Mammary epithelial cell (primary cell): ENCODE measurements at regions not wholly inside any gene's neighbourhood (a gene's known extent, or its start where the extent isn't known, plus 50 kb on each side); places are given as distances from the start of the nearest gene placed in this dataset.

Experiments used
- CTCF ChIP-seq, 2 donors: IDR thresholded peaks in 1 of 2; conservative IDR thresholded peaks in 1 of 2; 2 replicates each; pipeline ENCODE4 v1.5.1; 2011 to 2012; ENCODE audit warnings: inconsistent platforms in 2 of 2, low read length in 2 of 2, mild to moderate bottlenecking in 2 of 2, control low read depth in 1 of 2, low read depth in 1 of 2; ENCODE audit not compliant: insufficient read depth in 1 of 2; ENCODE audit errors: extremely low read depth in 1 of 2
- EZH2 ChIP-seq: IDR thresholded peaks from 2 replicates; pipeline ENCODE4 v1.6.1; 2012; ENCODE audit warnings: low read length, inconsistent platforms, borderline replicate concordance

GRCh38 chr11:4197112-4197511 is 102.5 kb downstream of the RRM1 start:
- TF ChIP-seq CTCF (conservative IDR thresholded peaks at IDR 0.05 in 1 of 2, IDR thresholded peaks at IDR 0.05 in 1 of 2; ENCODE audit: extremely low read depth in 1 of 2, insufficient read depth in 1 of 2, low read depth in 1 of 2, low read length in 2 of 2) (no peak), EZH2 (no peak)
